ENCODE measurements at regions not wholly inside any gene's neighbourhood (a gene's known extent, or its start where the extent isn't known, plus 50 kb on each side); places are given as distances from the start of the nearest gene placed in this dataset.
"Not testable (repeated sequence)": the region's sequence is repeated elsewhere in the genome, so short reads cannot be mapped to it uniquely, and the experiment has no call there.

- DNase-seq, result no peak
These were observed 529.7 kb downstream of the IGSF11 start for GRCh38 chr3:118504906-118505305.

- DNase-seq, result no peak
These were observed 528.9 kb downstream of the IGSF11 start for GRCh38 chr3:118505784-118506183.

- DNase-seq, result no peak
These were observed 523.2 kb downstream of the IGSF11 start for GRCh38 chr3:118511402-118511801.

- no peak for DNase-seq
These were observed 522.3 kb downstream of the IGSF11 start for GRCh38 chr3:118512301-118512700.

- DNase-seq, result no peak
These were observed 509.6 kb downstream of the IGSF11 start for GRCh38 chr3:118525077-118525476.

- no peak for DNase-seq
These were observed 507.7 kb downstream of the IGSF11 start for GRCh38 chr3:118526758-118527513.

GRCh38 chr3:118527514-118528044, 507.1 kb downstream of the IGSF11 start:
- no peak for DNase-seq

- no peak for DNase-seq
These were observed 505.1 kb downstream of the IGSF11 start for GRCh38 chr3:118529554-118529953.

GRCh38 chr3:118530350-118530922, 504.2 kb downstream of the IGSF11 start:
- no peak for DNase-seq

- not testable (repeated sequence) for DNase-seq
These were observed 503.7 kb downstream of the IGSF11 start for GRCh38 chr3:118530927-118531356.

- DNase-seq, result no peak
These were observed 502.8 kb downstream of the IGSF11 start for GRCh38 chr3:118531816-118532215.

GRCh38 chr3:118533676-118534075, 501.0 kb downstream of the IGSF11 start:
- DNase-seq, result no peak

- DNase-seq, result no peak
These were observed 500.1 kb downstream of the IGSF11 start for GRCh38 chr3:118534519-118534918.

GRCh38 chr3:118536764-118537163, 497.9 kb downstream of the IGSF11 start:
- DNase-seq, result no peak

GRCh38 chr3:118537454-118537853, 497.2 kb downstream of the IGSF11 start:
- no peak for DNase-seq

- DNase-seq, result no peak
These were observed 496.5 kb downstream of the IGSF11 start for GRCh38 chr3:118538187-118538586.

- not testable (repeated sequence) for DNase-seq
These were observed 494.7 kb downstream of the IGSF11 start for GRCh38 chr3:118539820-118540447.

- not testable (repeated sequence) for DNase-seq
These were observed 494.2 kb downstream of the IGSF11 start for GRCh38 chr3:118540448-118540821.

GRCh38 chr3:118540826-118541225, 493.8 kb downstream of the IGSF11 start:
- no peak for DNase-seq

GRCh38 chr3:118541796-118542195, 492.9 kb downstream of the IGSF11 start:
- DNase-seq, result no peak

- DNase-seq, result no peak
These were observed 490.8 kb downstream of the IGSF11 start for GRCh38 chr3:118543832-118544231.

GRCh38 chr3:118544458-118544857, 490.2 kb downstream of the IGSF11 start:
- no peak for DNase-seq

- no peak for DNase-seq
These were observed 486.2 kb downstream of the IGSF11 start for GRCh38 chr3:118548434-118548833.

- DNase-seq, result no peak
These were observed 484.5 kb downstream of the IGSF11 start for GRCh38 chr3:118550122-118550521.

Data from HCEC 1CT (cell line).